ENCODE measurements at regions not wholly inside any gene's neighbourhood (a gene's known extent, or its start where the extent isn't known, plus 50 kb on each side); places are given as distances from the start of the nearest gene placed in this dataset.

GRCh38 chr4:14375816-14376215, 626.5 kb upstream of the CPEB2 start:
- TF ChIP-seq CTCF (IDR thresholded peaks at IDR 0.05) (no peak), POLR2A (IDR thresholded peaks at IDR 0.05) (no peak), EP300 (IDR thresholded peaks at IDR 0.05) (no peak)
- peaks cover 0 to 8% (median 0%) of the 10 kb centered on the region in 4 donors for H3K9me3 ChIP-seq

GRCh38 chr4:14379183-14379582, 623.1 kb upstream of the CPEB2 start:
- Histone ChIP-seq H3K27me3 (no peaks in the 10 kb centered on the region), H3K9me3 (peaks cover 0 to 8% (median 0%) of the 10 kb centered on the region in 4 donors), H3K27ac (no peak overlapping the region), H3K36me3 (no peaks in the 10 kb centered on the region), H3K4me3 (no peak overlapping the region), H3K4me1 (no peaks in the 10 kb centered on the region)
- no peak for DNase-seq (ENCODE audit: low spot score in 2 of 2)
- WGBS, 2 donors = 78 to 89% methylated on average over 1 of the region's 1 CpG
- TF ChIP-seq CTCF (IDR thresholded peaks at IDR 0.05) (no peak), EP300 (IDR thresholded peaks at IDR 0.05) (no peak), POLR2A (IDR thresholded peaks at IDR 0.05) (no peak)

More at GRCh38 chr4:14375816-14376215, 626.5 kb upstream of the CPEB2 start:
- Histone ChIP-seq H3K27me3 (no peaks in the 10 kb centered on the region), H3K36me3 (no peaks in the 10 kb centered on the region), H3K4me3 (no peak overlapping the region), H3K4me1 (no peaks in the 10 kb centered on the region), H3K27ac (no peak overlapping the region)
- no peak for DNase-seq (ENCODE audit: low spot score in 2 of 2)
- 71 to 84% methylated on average over 5 of the region's 5 CpGs for WGBS, 2 donors

- 68 to 72% methylated on average over 3 of the region's 3 CpGs for WGBS, 2 donors
Measured at GRCh38 chr4:14383652-14384051, 618.6 kb upstream of the CPEB2 start.

GRCh38 chr4:14384824-14385223, 617.5 kb upstream of the CPEB2 start:
- H3K36me3 ChIP-seq = no peaks in the 10 kb centered on the region
- H3K27ac ChIP-seq = no peak overlapping the region
- no peak for DNase-seq (ENCODE audit: low spot score in 2 of 2)
- no peaks in the 10 kb centered on the region for H3K9me3 ChIP-seq
- no peaks in the 10 kb centered on the region for H3K27me3 ChIP-seq
- H3K4me3 ChIP-seq = no peak overlapping the region
- WGBS, 2 donors = 81 to 85% methylated on average over 1 of the region's 1 CpG
- no peaks in the 10 kb centered on the region for H3K4me1 ChIP-seq
- TF ChIP-seq CTCF (IDR thresholded peaks at IDR 0.05) (no peak), EP300 (IDR thresholded peaks at IDR 0.05) (no peak), POLR2A (IDR thresholded peaks at IDR 0.05) (no peak)

More at GRCh38 chr4:14383652-14384051, 618.6 kb upstream of the CPEB2 start:
- no peaks in the 10 kb centered on the region for H3K27me3 ChIP-seq
- H3K36me3 ChIP-seq = no peaks in the 10 kb centered on the region
- H3K9me3 ChIP-seq = peaks cover 0 to 7% (median 0%) of the 10 kb centered on the region in 4 donors
- no peak for DNase-seq (ENCODE audit: low spot score in 2 of 2)
- H3K4me1 ChIP-seq = no peaks in the 10 kb centered on the region
- no peak overlapping the region for H3K4me3 ChIP-seq
- H3K27ac ChIP-seq = no peak overlapping the region
- TF ChIP-seq POLR2A (IDR thresholded peaks at IDR 0.05) (no peak), EP300 (IDR thresholded peaks at IDR 0.05) (no peak), CTCF (IDR thresholded peaks at IDR 0.05) (no peak)

- no peaks in the 10 kb centered on the region for H3K9me3 ChIP-seq
- TF ChIP-seq POLR2A (IDR thresholded peaks at IDR 0.05) (no peak), CTCF (IDR thresholded peaks at IDR 0.05) (no peak), EP300 (IDR thresholded peaks at IDR 0.05) (no peak)
- no peaks in the 10 kb centered on the region for H3K27me3 ChIP-seq
- no peaks in the 10 kb centered on the region for H3K4me1 ChIP-seq
- H3K4me3 ChIP-seq = no peak overlapping the region
- WGBS, 2 donors = 76 to 77% methylated on average over 3 of the region's 3 CpGs
- DNase-seq (ENCODE audit: low spot score in 2 of 2) = no peak
- H3K27ac ChIP-seq = no peak overlapping the region
- H3K36me3 ChIP-seq = no peaks in the 10 kb centered on the region
Measured at GRCh38 chr4:14386196-14386595, 616.1 kb upstream of the CPEB2 start.

Data from tibial nerve (tissue), 4 donors.